K562 (cell line): ENCODE measurements at regions not wholly inside any gene's neighbourhood (a gene's known extent, or its start where the extent isn't known, plus 50 kb on each side); places are given as distances from the start of the nearest gene placed in this dataset.

Experiments
- ETS2 ChIP-seq: IDR thresholded peaks from 2 replicates; pipeline ENCODE4 v1.6.1; 2016; ENCODE audit warnings: borderline replicate concordance, missing genetic modification characterization, mild to moderate bottlenecking, moderate library complexity, missing compliant biosample characterization; ENCODE audit not compliant: poor library complexity, severe bottlenecking
- HDAC2 ChIP-seq: fragments of 450-650 bp; IDR thresholded peaks from 2 replicates; pipeline ENCODE4 v1.6.1; 2016; ENCODE audit warnings: mild to moderate bottlenecking
- RBBP5 ChIP-seq: fragments of 200-600 bp; sonication (generic); IDR thresholded peaks from 2 replicates; pipeline ENCODE4 v1.6.1; 2012; ENCODE audit warnings: borderline replicate concordance, mild to moderate bottlenecking, low read length, control low read depth, inconsistent platforms; ENCODE audit not compliant: insufficient read depth, poor library complexity, severe bottlenecking
- SOX6 ChIP-seq: fragments of 450-650 bp; IDR thresholded peaks from 2 replicates; pipeline ENCODE4 v1.6.1; 2014; ENCODE audit warnings: mild to moderate bottlenecking
- SP1 ChIP-seq: sonication (generic); formaldehyde crosslinking; IDR thresholded peaks from 2 replicates; pipeline ENCODE4 v1.8.1; 2022; ENCODE audit warnings: mild to moderate bottlenecking, missing genetic modification reagents
- TF ChIP-seq, protein P1 (sequence below), 3 experiments: IDR thresholded peaks in 2 of 3; conservative IDR thresholded peaks in 1 of 3; 2 replicates each; pipeline ENCODE4 v1.5.1; 2011 to 2012; ENCODE audit warnings: low read length in 3 of 3, mild to moderate bottlenecking in 3 of 3, control low read depth in 2 of 3, improper control_type of control experiment in 1 of 3, inconsistent platforms in 1 of 3, low read depth in 1 of 3, mixed read lengths in 1 of 3, moderate library complexity in 1 of 3; ENCODE audit not compliant: insufficient read depth in 2 of 3
- TF ChIP-seq, protein P2 (sequence below): sonication (generic); formaldehyde crosslinking; IDR thresholded peaks from 2 replicates; pipeline ENCODE4 v1.8.0; 2022; ENCODE audit warnings: missing genetic modification reagents, mild to moderate bottlenecking, moderate library complexity, borderline replicate concordance
- TF ChIP-seq, protein P3 (sequence below): fragments of 250-450 bp; sonication (Bioruptor Pico); IDR thresholded peaks from 2 replicates; pipeline ENCODE4 v1.8.0; 2021; ENCODE audit warnings: borderline replicate concordance, mild to moderate bottlenecking, moderate library complexity; ENCODE audit not compliant: poor library complexity, severe bottlenecking
- TF ChIP-seq, protein P4 (sequence below): fragments of 250-450 bp; sonication (Bioruptor Pico); IDR thresholded peaks from 2 replicates; pipeline ENCODE4 v1.8.0; 2022; ENCODE audit warnings: inconsistent platforms
- TF ChIP-seq, protein P5 (sequence below): sonication (generic); formaldehyde crosslinking; IDR thresholded peaks from 2 replicates; pipeline ENCODE4 v1.9.0; 2022; ENCODE audit warnings: mild to moderate bottlenecking, missing genetic modification reagents

DNA sequence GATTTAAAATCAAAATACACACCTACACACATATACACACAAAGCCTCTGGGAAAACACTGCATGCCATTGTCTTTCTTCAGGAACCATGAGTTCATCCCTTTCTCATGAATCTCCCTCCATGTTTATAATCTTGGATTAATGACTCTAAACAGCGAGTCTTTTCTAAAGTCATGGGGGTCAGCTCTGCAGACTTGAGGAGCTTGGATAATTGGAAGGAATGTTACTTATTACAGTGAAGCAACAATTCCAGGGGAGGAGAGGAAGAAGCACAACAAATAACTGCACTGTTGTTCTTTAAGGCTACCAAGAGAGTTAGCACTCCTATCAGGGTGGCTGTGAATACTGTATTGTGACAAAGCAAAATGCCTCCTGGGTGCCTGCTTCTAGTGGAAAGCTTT is 444.7 kb downstream of the ANXA1 start:
- TF ChIP-seq SP1 (CRISPR knock-in tag) = no peak
- TF ChIP-seq, protein P1, sequence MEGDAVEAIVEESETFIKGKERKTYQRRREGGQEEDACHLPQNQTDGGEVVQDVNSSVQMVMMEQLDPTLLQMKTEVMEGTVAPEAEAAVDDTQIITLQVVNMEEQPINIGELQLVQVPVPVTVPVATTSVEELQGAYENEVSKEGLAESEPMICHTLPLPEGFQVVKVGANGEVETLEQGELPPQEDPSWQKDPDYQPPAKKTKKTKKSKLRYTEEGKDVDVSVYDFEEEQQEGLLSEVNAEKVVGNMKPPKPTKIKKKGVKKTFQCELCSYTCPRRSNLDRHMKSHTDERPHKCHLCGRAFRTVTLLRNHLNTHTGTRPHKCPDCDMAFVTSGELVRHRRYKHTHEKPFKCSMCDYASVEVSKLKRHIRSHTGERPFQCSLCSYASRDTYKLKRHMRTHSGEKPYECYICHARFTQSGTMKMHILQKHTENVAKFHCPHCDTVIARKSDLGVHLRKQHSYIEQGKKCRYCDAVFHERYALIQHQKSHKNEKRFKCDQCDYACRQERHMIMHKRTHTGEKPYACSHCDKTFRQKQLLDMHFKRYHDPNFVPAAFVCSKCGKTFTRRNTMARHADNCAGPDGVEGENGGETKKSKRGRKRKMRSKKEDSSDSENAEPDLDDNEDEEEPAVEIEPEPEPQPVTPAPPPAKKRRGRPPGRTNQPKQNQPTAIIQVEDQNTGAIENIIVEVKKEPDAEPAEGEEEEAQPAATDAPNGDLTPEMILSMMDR (IDR thresholded peaks at IDR 0.05 in 2 of 3, conservative IDR thresholded peaks at IDR 0.05 in 1 of 3; ENCODE audit: insufficient read depth in 2 of 3, low read depth in 1 of 3, low read length in 3 of 3) = no peak
- TF ChIP-seq, protein P2, sequence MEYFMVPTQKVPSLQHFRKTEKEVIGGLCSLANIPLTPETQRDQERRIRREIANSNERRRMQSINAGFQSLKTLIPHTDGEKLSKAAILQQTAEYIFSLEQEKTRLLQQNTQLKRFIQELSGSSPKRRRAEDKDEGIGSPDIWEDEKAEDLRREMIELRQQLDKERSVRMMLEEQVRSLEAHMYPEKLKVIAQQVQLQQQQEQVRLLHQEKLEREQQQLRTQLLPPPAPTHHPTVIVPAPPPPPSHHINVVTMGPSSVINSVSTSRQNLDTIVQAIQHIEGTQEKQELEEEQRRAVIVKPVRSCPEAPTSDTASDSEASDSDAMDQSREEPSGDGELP (CRISPR knock-in tag) = no peak
- no peak for TF ChIP-seq RBBP5
- TF ChIP-seq, protein P3, sequence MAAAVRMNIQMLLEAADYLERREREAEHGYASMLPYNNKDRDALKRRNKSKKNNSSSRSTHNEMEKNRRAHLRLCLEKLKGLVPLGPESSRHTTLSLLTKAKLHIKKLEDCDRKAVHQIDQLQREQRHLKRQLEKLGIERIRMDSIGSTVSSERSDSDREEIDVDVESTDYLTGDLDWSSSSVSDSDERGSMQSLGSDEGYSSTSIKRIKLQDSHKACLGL = no peak
- no peak for TF ChIP-seq HDAC2
- TF ChIP-seq ETS2 (tag) = no peak
- TF ChIP-seq, protein P4, sequence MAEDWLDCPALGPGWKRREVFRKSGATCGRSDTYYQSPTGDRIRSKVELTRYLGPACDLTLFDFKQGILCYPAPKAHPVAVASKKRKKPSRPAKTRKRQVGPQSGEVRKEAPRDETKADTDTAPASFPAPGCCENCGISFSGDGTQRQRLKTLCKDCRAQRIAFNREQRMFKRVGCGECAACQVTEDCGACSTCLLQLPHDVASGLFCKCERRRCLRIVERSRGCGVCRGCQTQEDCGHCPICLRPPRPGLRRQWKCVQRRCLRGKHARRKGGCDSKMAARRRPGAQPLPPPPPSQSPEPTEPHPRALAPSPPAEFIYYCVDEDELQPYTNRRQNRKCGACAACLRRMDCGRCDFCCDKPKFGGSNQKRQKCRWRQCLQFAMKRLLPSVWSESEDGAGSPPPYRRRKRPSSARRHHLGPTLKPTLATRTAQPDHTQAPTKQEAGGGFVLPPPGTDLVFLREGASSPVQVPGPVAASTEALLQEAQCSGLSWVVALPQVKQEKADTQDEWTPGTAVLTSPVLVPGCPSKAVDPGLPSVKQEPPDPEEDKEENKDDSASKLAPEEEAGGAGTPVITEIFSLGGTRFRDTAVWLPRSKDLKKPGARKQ = no peak
- TF ChIP-seq, protein P5, sequence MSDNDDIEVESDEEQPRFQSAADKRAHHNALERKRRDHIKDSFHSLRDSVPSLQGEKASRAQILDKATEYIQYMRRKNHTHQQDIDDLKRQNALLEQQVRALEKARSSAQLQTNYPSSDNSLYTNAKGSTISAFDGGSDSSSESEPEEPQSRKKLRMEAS (CRISPR knock-in tag) = no peak
- TF ChIP-seq SOX6 = no peak
